Mammary epithelial cell (primary cell): ENCODE measurements at regions not wholly inside any gene's neighbourhood (a gene's known extent, or its start where the extent isn't known, plus 50 kb on each side); places are given as distances from the start of the nearest gene placed in this dataset.

Experiments
- CTCF ChIP-seq, 2 donors: IDR thresholded peaks in 1 of 2; conservative IDR thresholded peaks in 1 of 2; 2 replicates each; pipeline ENCODE4 v1.5.1; 2011 to 2012; ENCODE audit warnings: inconsistent platforms in 2 of 2, low read length in 2 of 2, mild to moderate bottlenecking in 2 of 2, control low read depth in 1 of 2, low read depth in 1 of 2; ENCODE audit not compliant: insufficient read depth in 1 of 2; ENCODE audit errors: extremely low read depth in 1 of 2
- EZH2 ChIP-seq: IDR thresholded peaks from 2 replicates; pipeline ENCODE4 v1.6.1; 2012; ENCODE audit warnings: low read length, inconsistent platforms, borderline replicate concordance

GRCh38 chr1:38117444-38117887, 70.9 kb upstream of the POU3F1 start:
- no peak for TF ChIP-seq CTCF (conservative IDR thresholded peaks at IDR 0.05 in 1 of 2, IDR thresholded peaks at IDR 0.05 in 1 of 2; ENCODE audit: extremely low read depth in 1 of 2, insufficient read depth in 1 of 2, low read depth in 1 of 2, low read length in 2 of 2)
- TF ChIP-seq EZH2, result no peak
